NCI-H1694 treated with DMSO at 0.1 percent for 48 hours (cell line): ENCODE measurements at regions not wholly inside any gene's neighbourhood (a gene's known extent, or its start where the extent isn't known, plus 50 kb on each side); places are given as distances from the start of the nearest gene placed in this dataset.

Source experiments
- DNase-seq: peaks from one replicate; lab custom pipeline; 2025; lab: John Stamatoyannopoulos, UW

GRCh38 chr11:87423161-87423560 lies 385.4 kb downstream of the TMEM135 start:
- no peak for DNase-seq

- DNase-seq = no peak
These were observed 384.8 kb downstream of the TMEM135 start for GRCh38 chr11:87422566-87422965.

- DNase-seq = peak; percentile 38
These were observed 383.7 kb downstream of the TMEM135 start for GRCh38 chr11:87421422-87421821.

- no peak for DNase-seq
These were observed 380.2 kb downstream of the TMEM135 start for GRCh38 chr11:87417951-87418350.

- no peak for DNase-seq
These were observed 368.1 kb downstream of the TMEM135 start for GRCh38 chr11:87405843-87406242.

- DNase-seq = no peak
These were observed 367.6 kb downstream of the TMEM135 start for GRCh38 chr11:87405356-87405755.

- no peak for DNase-seq
These were observed 363.9 kb downstream of the TMEM135 start for GRCh38 chr11:87401653-87402052.

- no peak for DNase-seq
These were observed 361.6 kb downstream of the TMEM135 start for GRCh38 chr11:87399341-87399740.

GRCh38 chr11:87398931-87399330 lies 361.2 kb downstream of the TMEM135 start:
- no peak for DNase-seq

GRCh38 chr11:87397011-87397865 lies 359.5 kb downstream of the TMEM135 start:
- no peak for DNase-seq

GRCh38 chr11:87394924-87395323 lies 357.2 kb downstream of the TMEM135 start:
- no peak for DNase-seq

GRCh38 chr11:87392665-87393064 lies 354.9 kb downstream of the TMEM135 start:
- no peak for DNase-seq

GRCh38 chr11:87391496-87391895 lies 353.8 kb downstream of the TMEM135 start:
- no peak for DNase-seq

GRCh38 chr11:87384078-87384729 lies 346.5 kb downstream of the TMEM135 start:
- DNase-seq = no peak

- DNase-seq = no peak
These were observed 336.5 kb downstream of the TMEM135 start for GRCh38 chr11:87374038-87374807.
